ENCODE measurements at regions not wholly inside any gene's neighbourhood (a gene's known extent, or its start where the extent isn't known, plus 50 kb on each side); places are given as distances from the start of the nearest gene placed in this dataset.

- H3K36me3 ChIP-seq (ENCODE audit: control insufficient read depth, insufficient read depth, low read length) = no peaks in the 10 kb centered on the region
- ChIA-PET CTCF (no interaction called here), POLR2A (no interaction called here)
- no peak for ATAC-seq
- no peaks in the 10 kb centered on the region for H3K27me3 ChIP-seq (ENCODE audit: control insufficient read depth, insufficient read depth, low read length)
- H3K4me3 ChIP-seq (ENCODE audit: low read depth in 2 of 2, low read length in 2 of 2) = no peak overlapping the region
- no peaks in the 10 kb centered on the region for H3K9me3 ChIP-seq (ENCODE audit: control insufficient read depth, insufficient read depth, low read depth, low read length)
- intact Hi-C loops (cut with micrococcal nuclease; ENCODE audit: unreplicated experiment) (no loop called here), in situ Hi-C loops (cut with HindIII; ENCODE audit: low pct_unique_long_range_greater_than_20kb, low sequenced_read_pairs) (no loop called here)
- no peaks in the 10 kb centered on the region for H3K4me1 ChIP-seq (ENCODE audit: control insufficient read depth, insufficient read depth, low read length)
- no peak overlapping the region for H3K27ac ChIP-seq (ENCODE audit: low read length)
- BruUV-seq (replicated peaks) = no TSS peak
- no peak for DNase-seq (ENCODE audit: low read depth, low spot score)
- TF ChIP-seq CTCF (IDR thresholded peaks at IDR 0.05) (no peak), SIN3A (IDR thresholded peaks at IDR 0.05; ENCODE audit: borderline replicate concordance, insufficient read depth, low read depth, low read length) (no peak), POLR2AphosphoS5 (IDR thresholded peaks at IDR 0.05; ENCODE audit: low read depth, low read length) (no peak), TCF7L2 (IDR thresholded peaks at IDR 0.05; ENCODE audit: low read depth, low read length) (no peak), REST (IDR thresholded peaks at IDR 0.05; ENCODE audit: insufficient read depth in 1 of 2, low read depth in 2 of 2, low read length in 1 of 2) (no peak)
Measured at GRCh38 chr2:150222942-150223341, 264.5 kb downstream of the RND3 start.

GRCh38 chr2:150222379-150222778 is 265.1 kb downstream of the RND3 start:
- POLR2A ChIA-PET = no interaction called here
- Histone ChIP-seq H3K9me3 (ENCODE audit: control insufficient read depth, insufficient read depth, low read depth, low read length) (no peaks in the 10 kb centered on the region), H3K4me1 (ENCODE audit: control insufficient read depth, insufficient read depth, low read length) (no peaks in the 10 kb centered on the region), H3K4me3 (ENCODE audit: low read depth in 2 of 2, low read length in 2 of 2) (no peak overlapping the region), H3K27ac (ENCODE audit: low read length) (no peak overlapping the region), H3K36me3 (ENCODE audit: control insufficient read depth, insufficient read depth, low read length) (no peaks in the 10 kb centered on the region), H3K27me3 (ENCODE audit: control insufficient read depth, insufficient read depth, low read length) (no peaks in the 10 kb centered on the region)
- BruUV-seq (replicated peaks) = no TSS peak
- no peak for ATAC-seq
- intact Hi-C loops (cut with micrococcal nuclease; ENCODE audit: unreplicated experiment) = no loop called here
- DNase-seq (ENCODE audit: low read depth, low spot score) = no peak
- TF ChIP-seq SIN3A (IDR thresholded peaks at IDR 0.05; ENCODE audit: borderline replicate concordance, insufficient read depth, low read depth, low read length) (no peak), CTCF (IDR thresholded peaks at IDR 0.05) (no peak), REST (IDR thresholded peaks at IDR 0.05; ENCODE audit: insufficient read depth in 1 of 2, low read depth in 2 of 2, low read length in 1 of 2) (no peak), POLR2AphosphoS5 (IDR thresholded peaks at IDR 0.05; ENCODE audit: low read depth, low read length) (no peak)
- CTCF ChIA-PET = no interaction called here
- in situ Hi-C loops (cut with HindIII; ENCODE audit: low pct_unique_long_range_greater_than_20kb, low sequenced_read_pairs) = no loop called here
